Neuronal stem cell (in vitro differentiated cells): ENCODE measurements at regions not wholly inside any gene's neighbourhood (a gene's known extent, or its start where the extent isn't known, plus 50 kb on each side); places are given as distances from the start of the nearest gene placed in this dataset.
"Not testable (repeated sequence)": the region's sequence is repeated elsewhere in the genome, so short reads cannot be mapped to it uniquely, and the experiment has no call there.

Source experiments
- DNase-seq: peaks from one replicate; pipeline ENCODE4 v3.0.0-alpha.2; 2013; ENCODE audit warnings: low spot score
- H2AFZ ChIP-seq: one replicate; pipeline ENCODE4 v1.6.1; 2013; ENCODE audit warnings: mild to moderate bottlenecking, low read length, inconsistent platforms
- H2AK5ac ChIP-seq: 2 replicates; pipeline ENCODE4 v1.6.1; 2013; ENCODE audit warnings: low read depth, mild to moderate bottlenecking, inconsistent platforms, low read length, moderate library complexity, mixed read lengths
- H2BK120ac ChIP-seq: 2 replicates; pipeline ENCODE4 v1.6.1; 2013; ENCODE audit warnings: low read depth, mild to moderate bottlenecking, inconsistent platforms, low read length, moderate library complexity, mixed read lengths
- H2BK12ac ChIP-seq: one replicate; pipeline ENCODE4 v1.6.1; 2013; ENCODE audit warnings: low read length, inconsistent platforms
- H2BK15ac ChIP-seq: 2 replicates; pipeline ENCODE4 v1.6.1; 2013; ENCODE audit warnings: mild to moderate bottlenecking, low read length, inconsistent platforms, mixed read lengths
- H2BK5ac ChIP-seq: one replicate; pipeline ENCODE4 v1.6.1; 2013; ENCODE audit warnings: inconsistent platforms, mild to moderate bottlenecking, low read length, moderate library complexity
- H3K14ac ChIP-seq: one replicate; pipeline ENCODE4 v1.6.1; 2013; ENCODE audit warnings: low read length, inconsistent platforms
- H3K18ac ChIP-seq: 2 replicates; pipeline ENCODE4 v1.6.1; 2013; ENCODE audit warnings: low read length, inconsistent platforms
- H3K23ac ChIP-seq: 2 replicates; pipeline ENCODE4 v1.6.1; 2013; ENCODE audit warnings: low read depth, mild to moderate bottlenecking, mixed read lengths, low read length, inconsistent platforms; ENCODE audit not compliant: poor library complexity
- H3K27ac ChIP-seq: replicated peaks from 3 replicates; pipeline ENCODE4 v1.5.1; 2013; ENCODE audit warnings: low read length, inconsistent platforms
- H3K27me3 ChIP-seq, 3 experiments: 2 replicates each; pipeline ENCODE4 v1.6.1; 2013; ENCODE audit warnings: low read length in 3 of 3, mild to moderate bottlenecking in 2 of 3, inconsistent platforms in 1 of 3, low read depth in 1 of 3, mixed read lengths in 1 of 3, moderate library complexity in 1 of 3; ENCODE audit not compliant: control insufficient read depth in 3 of 3, insufficient read depth in 3 of 3
- H3K36me3 ChIP-seq, 2 donors: replicated peaks in 1 of 2; 2 replicates each; pipeline ENCODE4 v1.6.1; 2013; ENCODE audit warnings: low read length in 2 of 2; ENCODE audit not compliant: control insufficient read depth in 2 of 2, insufficient read depth in 2 of 2
- H3K4ac ChIP-seq: 2 replicates; pipeline ENCODE4 v1.6.1; 2013; ENCODE audit warnings: inconsistent platforms, mild to moderate bottlenecking, low read length, moderate library complexity
- H3K4me1 ChIP-seq, 2 donors: 1 replicate in 1 of 2; 2 replicates in 1 of 2; pipeline ENCODE4 v1.6.1; 2013; ENCODE audit warnings: low read length in 2 of 2, low read depth in 1 of 2; ENCODE audit not compliant: control insufficient read depth in 2 of 2, insufficient read depth in 1 of 2
- H3K4me2 ChIP-seq: one replicate; pipeline ENCODE4 v1.6.1; 2013; ENCODE audit warnings: mild to moderate bottlenecking, low read length, inconsistent platforms; ENCODE audit not compliant: insufficient read depth, poor library complexity, severe bottlenecking
- H3K4me3 ChIP-seq, 2 donors: 2 replicates each; pipeline ENCODE4 v1.5.1; 2013; ENCODE audit warnings: low read length in 2 of 2, mild to moderate bottlenecking in 2 of 2, inconsistent platforms in 1 of 2, moderate library complexity in 1 of 2
- H3K79me1 ChIP-seq: one replicate; pipeline ENCODE4 v1.6.1; 2013; ENCODE audit warnings: low read depth, mild to moderate bottlenecking, inconsistent platforms, low read length, moderate library complexity
- H3K9ac ChIP-seq: one replicate; pipeline ENCODE4 v1.6.1; 2013; ENCODE audit warnings: mild to moderate bottlenecking, low read depth, low read length, inconsistent platforms; ENCODE audit not compliant: poor library complexity
- H3K9me3 ChIP-seq, 2 donors: replicated peaks in 1 of 2; 2 replicates each; pipeline versions ENCODE3 to v1.6.1; 2013; ENCODE audit warnings: low read length in 2 of 2, mild to moderate bottlenecking in 2 of 2, inconsistent platforms in 1 of 2, low read depth in 1 of 2, mixed read lengths in 1 of 2, moderate library complexity in 1 of 2; ENCODE audit not compliant: control insufficient read depth in 2 of 2, insufficient read depth in 1 of 2
- H4K8ac ChIP-seq: one replicate; pipeline ENCODE4 v1.6.1; 2013; ENCODE audit warnings: low read depth, mild to moderate bottlenecking, inconsistent platforms, low read length, moderate library complexity
- H4K91ac ChIP-seq: one replicate; pipeline ENCODE4 v1.6.1; 2013; ENCODE audit warnings: low read length, low read depth, mild to moderate bottlenecking, inconsistent platforms; ENCODE audit not compliant: poor library complexity
- WGBS, 2 donors: extraction: QIAGEN DNeasy Blood & Tissue Kit; methylation state at CpG; one replicate each; pipeline ENCODE4 v1.1.7; 2013; ENCODE audit warnings: missing lambda C conversion rate in 2 of 2, mixed read lengths in 1 of 2; ENCODE audit not compliant: insufficient read length in 2 of 2, insufficient replicate concordance in 1 of 2; ENCODE audit errors: extremely low coverage in 2 of 2; 5-methylcytosine and 5-hydroxymethylcytosine counted together

GRCh38 chr3:193037828-193038227, 120.2 kb upstream of the MB21D2 start:
- not testable (repeated sequence) for H3K9me3 ChIP-seq, H3K23ac ChIP-seq, H3K27ac ChIP-seq, H3K27me3 ChIP-seq, H2BK15ac ChIP-seq, H3K36me3 ChIP-seq, H3K14ac ChIP-seq, H4K91ac ChIP-seq, H2AFZ ChIP-seq, H2BK120ac ChIP-seq, H4K8ac ChIP-seq, H2BK5ac ChIP-seq, DNase-seq, H3K9ac ChIP-seq, H3K79me1 ChIP-seq, H3K18ac ChIP-seq, H3K4ac ChIP-seq, H3K4me2 ChIP-seq, H3K4me1 ChIP-seq, H2AK5ac ChIP-seq, H3K4me3 ChIP-seq, H2BK12ac ChIP-seq
- WGBS, 2 donors, result no CpG with 5 or more reads among the region's 3 CpGs

GRCh38 chr3:193039058-193039457, 121.4 kb upstream of the MB21D2 start:
- Histone ChIP-seq H3K79me1 (no peaks in the 10 kb centered on the region), H3K14ac (no peak overlapping the region), H3K4me1 (no peaks in the 10 kb centered on the region), H2AFZ (no peak overlapping the region), H3K4me3 (no peak overlapping the region), H3K18ac (no peak overlapping the region), H2BK120ac (no peak overlapping the region), H4K8ac (no peak overlapping the region), H3K23ac (no peak overlapping the region), H3K4ac (no peak overlapping the region), H2BK15ac (no peak overlapping the region), H3K9ac (no peak overlapping the region), H3K27ac (no peak overlapping the region), H2BK12ac (no peak overlapping the region), H3K4me2 (no peak overlapping the region), H3K36me3 (no peaks in the 10 kb centered on the region), H3K27me3 (no peaks in the 10 kb centered on the region), H3K9me3 (peaks cover 0 to 2% of the 10 kb centered on the region in 2 donors), H2BK5ac (no peak overlapping the region), H4K91ac (no peak overlapping the region), H2AK5ac (no peak overlapping the region)
- DNase-seq, result no peak
- WGBS, 2 donors, result no CpG with 5 or more reads among the region's 3 CpGs

- no peak overlapping the region for H2AFZ ChIP-seq
- WGBS, 2 donors, result no CpG with 5 or more reads among the region's 2 CpGs
Measured at GRCh38 chr3:193040836-193041672, 123.4 kb upstream of the MB21D2 start.

GRCh38 chr3:193046371-193046770, 128.7 kb upstream of the MB21D2 start:
- Histone ChIP-seq H3K79me1 (no peaks in the 10 kb centered on the region), H3K27me3 (no peaks in the 10 kb centered on the region), H2BK12ac (no peak overlapping the region), H3K36me3 (no peaks in the 10 kb centered on the region), H4K91ac (no peak overlapping the region), H3K9ac (no peak overlapping the region), H3K27ac (no peak overlapping the region), H3K4me3 (no peak overlapping the region), H2AFZ (no peak overlapping the region), H3K9me3 (no peaks in the 10 kb centered on the region), H3K14ac (no peak overlapping the region), H4K8ac (no peak overlapping the region), H2BK120ac (no peak overlapping the region), H3K4me2 (no peak overlapping the region), H2BK5ac (no peak overlapping the region), H3K23ac (no peak overlapping the region), H3K4ac (no peak overlapping the region), H2BK15ac (no peak overlapping the region), H2AK5ac (no peak overlapping the region), H3K4me1 (no peaks in the 10 kb centered on the region), H3K18ac (no peak overlapping the region)
- WGBS, 2 donors, result no CpG with 5 or more reads among the region's 5 CpGs
- DNase-seq, result no peak

More at GRCh38 chr3:193040836-193041672, 123.4 kb upstream of the MB21D2 start:
- Histone ChIP-seq H2BK15ac (no peak overlapping the region), H4K8ac (no peak overlapping the region), H2BK120ac (no peak overlapping the region), H3K4me3 (no peak overlapping the region), H3K14ac (no peak overlapping the region), H4K91ac (no peak overlapping the region), H3K9ac (no peak overlapping the region), H3K27me3 (no peaks in the 10 kb centered on the region), H3K36me3 (no peaks in the 10 kb centered on the region), H2AK5ac (no peak overlapping the region), H3K4me1 (no peaks in the 10 kb centered on the region), H3K27ac (no peak overlapping the region), H3K4ac (no peak overlapping the region), H2BK12ac (no peak overlapping the region), H3K23ac (no peak overlapping the region), H3K18ac (no peak overlapping the region), H3K9me3 (peaks cover 0 to 2% of the 10 kb centered on the region in 2 donors), H2BK5ac (no peak overlapping the region), H3K4me2 (no peak overlapping the region), H3K79me1 (no peaks in the 10 kb centered on the region)
- DNase-seq, result peak; percentile 11
